GM19193 (cell line): ENCODE measurements at regions not wholly inside any gene's neighbourhood (a gene's known extent, or its start where the extent isn't known, plus 50 kb on each side); places are given as distances from the start of the nearest gene placed in this dataset.

ENCODE experiments used
- POLR2A ChIP-seq: IDR thresholded peaks from 4 replicates; pipeline ENCODE4 v1.6.1; 2011; ENCODE audit not compliant: insufficient read depth, insufficient read length; ENCODE audit errors: extremely low read depth

DNA sequence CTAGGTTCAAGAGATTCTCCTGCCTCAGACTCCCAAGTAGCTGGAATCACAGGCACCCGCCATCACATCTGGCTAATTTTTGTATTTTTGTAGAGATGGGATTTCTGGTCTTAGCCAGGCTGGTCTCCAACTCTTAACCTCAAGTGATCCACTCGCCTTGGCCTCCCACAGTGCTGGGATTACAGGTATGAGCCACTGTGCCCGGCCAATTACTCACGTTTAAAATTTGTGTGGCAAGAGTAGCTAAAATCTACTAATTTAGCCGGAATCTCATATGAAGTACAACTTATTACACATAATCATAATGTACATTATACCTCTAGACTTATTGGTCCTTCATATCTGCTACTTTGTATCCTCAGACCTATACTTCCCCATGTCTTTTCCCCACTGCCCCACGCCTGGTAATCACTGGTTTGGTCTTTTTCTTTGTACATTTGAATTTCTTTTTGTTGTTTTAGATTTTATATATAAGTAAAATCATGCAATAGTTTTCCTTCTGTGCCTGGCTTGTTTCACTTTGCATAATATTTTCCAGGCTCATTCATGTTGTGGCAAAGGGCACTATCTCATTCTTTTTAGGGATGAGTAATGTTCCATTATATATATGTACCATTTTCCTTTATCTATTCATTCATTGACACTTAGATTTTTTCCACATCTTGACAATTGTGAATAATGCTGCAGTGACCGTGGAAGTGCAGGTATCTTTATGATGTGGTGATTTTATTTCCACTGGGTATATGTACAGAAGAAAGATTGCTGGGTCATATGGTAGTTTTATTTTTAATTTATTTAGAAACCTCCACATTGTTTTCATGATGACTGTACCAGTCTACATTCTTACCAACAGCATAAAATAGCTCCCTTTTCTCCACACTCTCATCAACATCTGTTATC, 605.0 kb upstream of the CBLB start:
- TF ChIP-seq POLR2A = no peak

GRCh38 chr3:106482451-106482850, 613.6 kb upstream of the CBLB start:
- no peak for TF ChIP-seq POLR2A

GRCh38 chr3:106485217-106485616, 616.4 kb upstream of the CBLB start:
- TF ChIP-seq POLR2A = no peak

- TF ChIP-seq POLR2A = no peak
Observed at GRCh38 chr3:106485802-106486201, 617.0 kb upstream of the CBLB start.

DNA sequence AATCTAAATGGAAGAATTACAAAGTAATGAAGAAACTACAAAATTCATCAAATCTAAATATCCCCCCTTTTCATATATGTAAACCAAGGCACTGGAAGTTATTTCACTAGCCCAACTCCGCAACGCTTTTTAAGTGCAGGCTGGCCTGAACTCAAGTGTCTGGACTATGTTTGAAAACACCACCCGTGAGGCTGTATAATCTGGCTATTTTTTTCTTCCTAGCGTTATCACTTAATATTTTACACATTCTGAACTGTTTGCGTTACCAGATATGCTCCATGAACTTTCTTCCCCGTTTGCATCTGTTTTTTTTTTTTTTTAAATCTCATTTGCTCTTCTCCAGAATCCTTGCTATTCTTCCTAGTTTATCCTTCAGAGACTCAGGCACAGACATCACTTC, 619.5 kb upstream of the CBLB start:
- no peak for TF ChIP-seq POLR2A

GRCh38 chr3:106491796-106492195, 623.0 kb upstream of the CBLB start:
- TF ChIP-seq POLR2A = no peak

DNA sequence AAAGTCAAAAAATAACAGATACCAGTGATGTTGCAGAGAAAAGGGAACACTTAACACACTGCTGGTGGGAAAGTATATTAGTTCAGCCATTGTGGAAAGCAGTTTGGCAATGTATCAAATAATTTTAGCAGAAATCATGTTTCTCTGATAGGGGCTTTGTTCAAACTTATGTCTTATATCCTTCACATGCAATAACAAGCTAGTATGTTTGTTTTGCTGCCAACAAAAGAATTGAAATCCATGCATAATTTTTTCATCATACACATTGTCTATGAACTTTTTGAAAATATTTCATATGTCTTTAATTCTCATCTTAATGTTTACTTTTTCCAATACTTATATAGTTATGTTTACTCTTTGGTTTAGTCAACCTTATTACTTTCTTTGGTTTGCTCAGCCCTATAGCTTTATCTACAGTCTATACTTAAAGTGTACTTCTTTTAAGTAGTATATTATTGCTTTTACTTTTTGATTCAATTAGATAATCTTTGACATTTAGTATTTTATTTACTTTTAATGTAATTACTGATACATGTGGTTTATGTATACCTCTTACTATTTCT, 639.6 kb upstream of the CBLB start:
- no peak for TF ChIP-seq POLR2A

DNA sequence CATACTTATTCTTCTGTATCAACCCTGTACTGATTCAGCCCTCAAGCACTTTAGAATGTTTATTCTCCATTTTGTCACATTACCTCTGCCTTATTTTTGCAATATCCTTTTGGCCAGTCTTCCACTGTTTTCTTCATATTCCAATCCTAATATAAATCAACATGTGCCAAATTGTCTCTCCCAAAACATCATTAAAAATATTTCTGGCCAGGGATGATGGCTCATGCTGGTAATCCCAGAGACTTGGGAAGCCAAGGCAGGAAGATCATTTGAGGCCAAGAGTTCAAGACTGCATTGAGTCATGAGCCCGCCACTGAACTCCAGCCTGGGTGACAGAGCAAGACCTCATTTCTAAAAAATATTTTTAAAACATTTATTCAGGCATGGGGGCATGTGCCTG, 641.4 kb upstream of the CBLB start:
- no peak for TF ChIP-seq POLR2A

GRCh38 chr3:106512846-106513245, 644.0 kb upstream of the CBLB start:
- no peak for TF ChIP-seq POLR2A

- no peak for TF ChIP-seq POLR2A
Observed at GRCh38 chr3:106514431-106514830, 645.6 kb upstream of the CBLB start.

DNA sequence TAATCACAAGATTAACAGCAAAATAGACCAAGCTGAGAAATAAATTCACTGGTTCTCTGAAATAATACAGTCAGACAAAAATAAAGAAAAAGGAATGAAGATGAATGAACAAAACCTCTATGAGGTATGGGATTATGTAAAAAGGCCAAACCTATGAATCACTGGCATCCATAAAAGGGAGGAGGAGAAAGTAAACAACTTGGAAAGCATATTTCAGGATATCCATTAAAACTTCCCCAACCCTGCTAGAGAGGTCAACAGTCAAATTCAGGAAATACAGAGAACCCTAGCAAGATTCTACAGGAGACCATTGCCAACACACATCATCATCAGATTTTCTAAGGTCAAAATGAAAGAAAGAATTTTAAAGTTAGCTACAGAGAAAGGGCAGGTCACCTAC, 649.7 kb upstream of the CBLB start:
- no peak for TF ChIP-seq POLR2A

- no peak for TF ChIP-seq POLR2A
Observed at GRCh38 chr3:106522397-106522796, 653.6 kb upstream of the CBLB start.

DNA sequence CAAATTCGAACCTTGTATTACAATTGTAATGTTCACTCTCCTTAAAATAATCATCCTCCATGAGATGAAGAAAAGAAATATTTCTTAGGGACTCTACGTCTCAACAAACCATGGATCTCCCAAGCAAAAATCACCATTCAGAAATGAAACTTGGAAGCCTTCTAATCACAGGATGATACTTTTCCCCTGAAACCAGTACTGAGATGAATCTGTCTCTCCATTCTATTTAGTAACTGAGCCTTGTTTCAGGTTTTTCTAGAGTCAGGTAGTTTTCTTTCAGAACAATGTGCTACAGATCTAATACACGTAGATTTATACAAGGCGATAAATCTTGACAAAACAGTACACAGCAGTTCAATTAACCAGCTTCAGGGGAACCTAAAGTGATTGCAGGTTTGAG, 660.1 kb upstream of the CBLB start:
- TF ChIP-seq POLR2A = no peak

GRCh38 chr3:106529738-106530137, 660.9 kb upstream of the CBLB start:
- TF ChIP-seq POLR2A = no peak

DNA sequence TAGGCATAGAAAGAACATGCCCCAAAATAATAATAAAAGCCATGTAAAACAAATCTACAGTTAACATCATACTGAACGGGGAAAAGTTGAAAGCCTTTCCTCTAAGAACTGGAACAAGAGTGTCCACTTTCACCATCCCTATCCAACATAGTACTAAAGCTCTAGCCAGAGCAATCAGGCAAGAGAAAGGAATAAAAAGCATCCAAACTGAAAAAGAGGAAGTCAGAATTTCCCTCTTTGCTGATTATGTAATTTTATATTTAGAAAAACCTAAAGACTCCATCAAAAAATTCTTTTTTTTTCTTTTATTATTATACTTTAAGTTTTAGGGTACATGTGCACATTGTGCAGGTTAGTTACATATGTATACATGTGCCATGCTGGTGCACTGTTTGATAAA, 661.6 kb upstream of the CBLB start:
- no peak for TF ChIP-seq POLR2A

- TF ChIP-seq POLR2A = no peak
Observed at GRCh38 chr3:106533093-106533787, 664.4 kb upstream of the CBLB start.
